NCI-H2196 (cell line): ENCODE measurements at regions not wholly inside any gene's neighbourhood (a gene's known extent, or its start where the extent isn't known, plus 50 kb on each side); places are given as distances from the start of the nearest gene placed in this dataset.
A peak's percentile ranks its signal among the peaks of the same experiment; 100 is the strongest.

Experiments used
- DNase-seq: peaks from one replicate; lab custom pipeline; 2025; ENCODE audit not compliant: unreplicated experiment; lab: John Stamatoyannopoulos, UW

DNA sequence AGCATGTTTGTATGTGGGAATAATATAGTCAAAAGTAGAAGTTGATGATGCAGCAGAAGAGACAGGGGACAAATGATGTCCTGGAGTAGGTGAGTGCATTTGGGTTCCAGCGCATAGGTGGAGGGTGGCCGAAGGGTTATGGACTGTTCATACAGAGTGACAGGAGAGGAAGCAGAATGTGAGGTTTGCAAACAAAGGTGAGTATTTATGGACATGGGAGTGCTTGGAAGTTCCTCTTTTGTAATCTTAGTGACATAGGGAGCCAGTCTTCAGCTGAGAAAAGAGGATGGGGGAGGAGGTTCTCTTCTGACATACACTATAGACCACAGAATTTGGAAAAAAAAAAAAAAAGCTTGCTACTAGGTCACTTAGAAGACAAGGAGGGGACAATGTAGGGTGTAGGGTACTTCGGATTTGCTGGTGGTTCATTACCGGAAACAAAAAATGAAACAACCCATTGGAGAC is 331.6 kb downstream of the DLEU7 start:
- no peak for DNase-seq

DNA sequence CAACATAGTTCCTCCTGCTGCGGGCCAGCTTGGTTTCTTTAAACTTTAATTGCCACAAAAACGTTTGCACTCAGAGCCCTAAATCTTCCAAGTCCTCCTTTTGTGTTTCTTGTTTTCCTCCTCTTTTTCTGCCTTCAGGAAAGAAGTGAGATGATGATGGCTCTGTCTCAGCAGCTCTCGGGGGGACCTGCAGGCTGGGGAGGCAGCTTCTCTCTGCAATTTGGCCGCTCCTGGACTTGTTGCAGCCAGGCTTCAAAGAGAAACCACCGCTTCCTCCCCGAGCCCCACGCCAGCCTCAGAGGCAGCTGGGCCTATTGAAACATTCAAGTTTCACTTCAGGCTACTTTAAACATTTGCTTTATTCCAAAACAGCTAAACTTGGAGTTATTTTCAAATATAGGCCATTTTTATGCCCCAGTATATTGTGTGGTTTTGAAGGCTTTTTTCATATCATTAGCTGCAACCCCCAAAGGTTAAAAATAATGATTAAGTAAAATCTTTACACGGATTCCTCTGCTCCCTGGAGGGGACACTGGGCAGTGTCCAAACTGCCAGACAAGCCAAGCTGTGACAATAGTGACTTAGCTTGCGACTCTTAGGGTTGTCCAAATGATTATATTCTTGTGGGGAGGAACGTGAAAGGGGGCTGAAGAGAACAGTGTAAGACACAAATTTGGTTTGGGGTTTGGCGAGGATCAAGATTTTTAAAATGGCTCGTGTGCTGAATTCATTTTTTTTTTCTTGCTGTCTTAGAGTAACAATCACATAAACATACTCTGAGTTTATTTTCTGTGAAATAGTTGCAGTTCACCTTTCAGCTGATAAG is 330.8 kb downstream of the DLEU7 start:
- DNase-seq, result no peak

DNA sequence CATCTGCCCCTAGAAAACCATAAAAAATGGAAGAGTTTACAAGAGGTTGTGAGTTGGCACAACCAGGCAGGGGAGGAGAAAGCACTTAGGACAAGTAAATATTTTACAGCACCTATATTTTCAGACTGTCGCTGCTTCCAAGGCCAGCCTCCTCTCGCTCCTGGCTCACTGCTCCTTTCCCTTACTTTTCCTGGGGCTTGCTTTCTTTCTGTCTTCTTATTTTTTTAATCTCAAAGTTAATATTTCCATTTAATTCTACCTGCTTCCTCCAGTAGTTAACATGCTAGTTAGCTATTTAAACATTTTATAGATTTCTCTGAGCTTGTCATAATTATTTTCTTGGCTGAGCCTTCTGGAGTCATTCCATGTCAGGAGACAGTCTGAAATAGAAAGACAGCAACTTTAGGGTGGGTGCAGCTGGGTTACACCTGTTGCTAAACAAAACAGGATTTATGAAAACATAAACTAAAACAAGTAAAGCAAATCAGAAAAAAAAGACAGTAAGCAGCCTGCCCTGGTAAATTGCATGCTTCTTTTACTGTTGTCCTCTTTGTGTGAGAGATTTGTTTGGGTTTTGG is 330.1 kb downstream of the DLEU7 start:
- no peak for DNase-seq

DNA sequence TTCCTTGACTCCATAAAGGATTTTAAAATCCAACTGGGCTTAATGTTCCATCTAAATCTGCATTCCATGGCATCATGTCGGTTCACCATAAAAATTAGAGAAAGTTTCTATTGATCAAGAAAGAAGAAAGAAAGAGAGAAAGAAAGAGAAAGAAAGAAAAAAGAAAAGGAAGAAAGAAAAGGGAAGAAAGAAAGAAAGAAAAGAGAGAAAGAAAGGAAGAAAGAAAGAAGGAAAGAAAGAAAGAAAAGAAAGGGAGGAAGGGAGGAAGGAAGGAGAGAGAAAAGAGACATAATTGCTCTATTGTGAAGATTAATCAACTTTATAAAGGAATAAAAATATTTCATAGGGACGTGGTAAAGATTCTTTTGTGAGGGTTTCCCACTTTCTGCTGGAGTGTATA is 329.2 kb downstream of the DLEU7 start:
- no peak for DNase-seq

DNA sequence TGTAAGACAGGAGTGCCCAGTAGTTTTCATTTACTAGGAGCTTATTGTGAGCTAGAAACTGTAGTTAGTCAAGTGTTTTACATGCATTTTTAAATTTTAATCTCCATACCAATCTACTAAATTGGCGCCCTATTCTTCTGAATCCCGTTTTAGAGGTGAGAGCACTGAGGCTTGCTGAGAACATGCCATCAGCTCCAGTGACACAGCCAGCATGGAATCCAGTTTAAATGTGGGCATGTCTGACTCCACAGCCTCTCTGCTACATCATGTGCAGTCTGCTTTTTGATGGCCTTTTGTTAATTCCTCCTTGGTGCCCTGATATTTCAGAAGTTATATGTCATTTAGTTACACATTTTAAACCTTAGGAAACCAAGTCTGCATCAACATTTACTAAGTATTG is 325.4 kb downstream of the DLEU7 start:
- no peak for DNase-seq

DNA sequence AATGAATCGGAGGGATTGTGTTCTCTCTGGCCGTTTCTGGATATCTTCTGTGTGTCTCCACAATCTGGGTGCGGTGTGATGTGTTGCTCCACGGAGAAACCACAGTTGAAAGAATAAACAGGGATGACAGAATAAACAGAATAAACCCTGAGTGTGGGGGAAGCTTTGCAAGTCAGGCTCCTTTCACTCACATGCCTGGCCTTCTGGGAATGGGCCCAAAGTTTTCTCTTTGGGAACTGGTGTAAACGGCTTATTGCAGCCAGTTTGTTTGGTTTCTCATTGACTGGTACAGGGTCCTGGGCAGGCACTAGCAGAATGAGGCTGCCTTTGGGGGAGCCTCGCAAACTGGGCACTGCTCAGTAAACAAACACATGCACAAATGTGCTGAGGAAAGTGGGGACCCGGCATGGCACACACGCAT is 324.7 kb downstream of the DLEU7 start:
- no peak for DNase-seq

DNA sequence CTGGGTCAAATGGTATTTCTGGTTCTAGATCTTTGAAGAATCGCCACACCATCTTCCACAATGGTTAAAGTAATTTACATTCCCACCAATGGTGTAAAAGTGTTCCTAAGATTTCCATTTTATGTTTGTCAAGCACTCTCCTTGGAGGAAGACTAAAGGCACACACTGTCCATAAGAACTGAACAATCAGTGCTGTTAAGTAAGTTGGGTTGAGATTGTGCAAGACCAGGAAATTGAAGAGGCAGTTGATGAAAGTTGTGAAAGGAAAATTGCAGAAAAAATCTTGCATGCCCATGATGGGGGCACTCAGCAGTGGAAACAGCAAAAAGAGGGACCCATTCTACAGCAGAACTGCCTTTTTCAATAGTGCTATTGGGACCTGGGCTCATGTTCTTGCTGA is 323.6 kb downstream of the DLEU7 start:
- no peak for DNase-seq

DNA sequence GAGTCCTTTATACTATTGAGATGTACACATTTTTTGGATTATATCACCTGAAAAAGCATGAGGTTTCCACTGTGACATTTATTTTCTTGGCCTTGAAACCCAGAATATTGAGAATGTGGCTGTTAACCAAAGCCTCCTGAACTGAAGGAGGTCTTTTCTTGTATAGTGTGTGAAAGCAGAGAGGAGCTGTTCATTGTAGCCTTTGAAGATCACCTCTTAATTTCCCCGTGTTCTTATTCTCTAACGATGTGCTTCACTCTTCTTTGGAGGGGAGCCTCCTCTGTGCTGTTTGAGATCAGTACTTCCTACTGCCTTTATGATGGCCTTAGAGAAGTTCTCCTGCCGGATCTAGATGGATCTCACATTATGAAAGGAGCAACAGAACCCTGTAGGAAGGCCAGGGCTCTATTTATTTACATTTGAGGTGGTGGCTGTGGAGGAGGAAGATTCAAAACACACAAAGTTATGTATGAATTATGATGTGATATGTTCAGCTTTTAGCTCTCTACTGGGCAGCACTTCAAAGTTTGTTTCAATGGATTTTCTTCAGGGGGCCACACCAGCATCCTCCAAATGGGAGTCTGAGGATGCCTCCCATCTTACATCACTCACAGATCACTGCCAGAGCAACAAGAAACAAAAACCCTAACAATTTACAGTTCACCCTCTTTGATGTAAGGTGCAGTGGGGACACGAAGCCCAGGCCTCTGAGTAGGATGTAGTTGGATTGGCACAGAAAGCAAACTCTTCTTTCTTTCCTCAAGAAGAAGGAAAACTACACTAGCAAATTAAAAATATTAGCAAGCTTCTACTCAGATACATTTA is 322.3 kb downstream of the DLEU7 start:
- no peak for DNase-seq

DNA sequence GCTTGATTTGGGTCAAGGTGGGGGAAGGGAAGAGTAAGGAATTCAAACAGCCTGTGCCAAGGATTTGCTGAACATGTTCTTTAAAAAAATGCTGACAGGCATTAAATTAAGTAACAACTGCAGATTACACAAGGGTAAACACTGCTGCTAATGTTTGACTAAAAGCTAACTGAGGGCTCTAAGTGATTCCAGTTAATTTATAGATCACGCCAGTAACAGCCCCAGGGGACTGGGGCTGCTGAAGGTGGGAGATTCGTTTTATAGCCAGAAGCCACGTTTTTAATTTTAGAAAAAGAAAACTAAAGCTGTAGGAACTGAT is 321.7 kb downstream of the DLEU7 start:
- DNase-seq, result no peak

DNA sequence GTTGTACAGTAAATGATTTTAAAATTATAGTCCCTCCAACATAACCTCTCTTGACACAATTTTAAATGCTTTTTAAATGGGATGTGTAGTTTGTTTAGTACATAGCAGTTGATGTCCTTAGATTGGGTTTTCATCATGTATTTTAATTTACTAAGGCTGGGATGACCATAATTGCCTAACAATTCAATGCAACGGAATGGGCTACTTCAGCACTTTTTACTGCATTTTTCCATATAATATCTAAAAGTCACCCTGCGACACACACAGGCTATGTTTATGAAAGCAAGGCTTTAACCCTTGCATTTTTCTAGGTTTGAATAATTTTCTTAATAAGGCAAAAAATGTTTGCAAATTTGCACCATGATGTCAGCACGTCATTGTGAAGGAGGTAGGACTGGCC is 321.0 kb downstream of the DLEU7 start:
- no peak for DNase-seq

DNA sequence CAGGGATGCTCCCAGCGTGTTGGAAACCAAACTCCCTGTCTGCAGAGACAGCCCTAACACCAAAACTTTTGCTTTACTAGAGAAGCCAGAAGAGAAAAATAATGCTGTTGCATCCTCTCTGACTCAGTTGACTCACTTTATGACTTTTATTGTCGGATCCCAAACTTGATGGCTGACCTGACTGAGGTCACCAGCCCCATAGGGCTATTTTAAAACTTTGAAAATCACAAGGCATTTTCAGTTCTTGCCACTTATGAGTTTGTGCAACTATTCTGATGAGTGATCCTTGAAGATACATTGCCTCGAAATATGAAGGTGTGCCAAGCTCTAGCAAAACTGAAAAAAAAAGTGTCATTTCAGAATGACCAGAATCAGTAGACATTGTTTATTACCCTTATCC is 320.2 kb downstream of the DLEU7 start:
- no peak for DNase-seq

DNA sequence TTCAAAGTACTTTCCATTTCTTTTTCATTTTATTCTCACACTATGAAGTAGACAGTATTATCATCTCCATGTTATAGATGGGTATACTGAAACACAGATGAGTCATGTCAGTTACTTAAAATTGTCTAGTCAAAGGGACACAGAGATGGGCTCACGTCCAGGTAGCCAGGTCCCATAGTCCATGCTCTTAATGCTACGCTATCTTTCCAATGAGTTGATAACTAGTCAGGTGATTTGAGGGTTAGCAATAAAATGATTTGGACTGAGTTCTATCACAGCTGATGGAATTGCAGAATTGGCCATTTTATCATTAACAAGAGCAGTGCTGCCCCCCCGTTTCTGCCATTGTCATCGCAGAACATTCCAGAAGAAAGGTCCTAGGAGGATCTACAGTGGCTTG is 318.9 kb downstream of the DLEU7 start:
- DNase-seq, result no peak

DNA sequence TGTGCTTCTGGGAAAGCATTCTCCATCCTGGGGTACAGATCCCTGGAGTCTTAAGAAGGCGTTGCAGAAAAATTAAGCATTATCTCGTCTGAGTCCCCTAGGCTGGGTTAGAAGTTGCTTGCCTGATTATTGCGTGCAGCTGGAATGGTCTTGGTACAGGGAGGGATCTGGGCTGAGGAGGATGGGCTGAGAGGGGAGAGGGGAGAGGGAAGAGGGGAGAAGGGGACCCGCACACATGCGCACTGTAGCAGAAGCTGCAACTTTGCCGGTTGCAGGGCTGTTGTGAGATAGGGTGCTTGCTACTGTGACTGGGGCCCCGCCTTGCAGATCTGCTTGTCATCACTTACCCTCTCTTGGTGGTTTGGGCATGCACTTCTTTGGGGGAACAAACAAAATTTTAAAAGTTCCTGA is 316.8 kb downstream of the DLEU7 start:
- DNase-seq, result no peak

DNA sequence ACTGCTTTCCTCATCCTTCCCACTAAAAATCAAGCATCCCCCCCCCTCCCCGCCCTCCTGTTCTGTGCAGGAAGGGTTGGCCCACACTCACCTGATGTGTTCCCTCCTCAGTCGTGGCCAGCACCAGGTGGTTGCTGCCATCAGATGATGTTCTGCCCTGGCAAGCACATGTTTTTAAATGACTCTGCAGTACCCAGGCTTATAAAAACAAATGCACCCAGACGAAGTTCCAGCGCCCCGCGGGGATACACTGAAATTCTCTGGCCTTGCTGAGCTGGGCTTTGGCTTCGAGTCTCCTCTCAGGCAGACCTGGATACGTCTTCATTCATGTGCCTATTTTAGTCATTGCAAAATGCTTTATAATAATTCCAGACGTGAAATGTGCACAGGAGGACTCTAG is 316.3 kb downstream of the DLEU7 start:
- DNase-seq, result no peak

DNA sequence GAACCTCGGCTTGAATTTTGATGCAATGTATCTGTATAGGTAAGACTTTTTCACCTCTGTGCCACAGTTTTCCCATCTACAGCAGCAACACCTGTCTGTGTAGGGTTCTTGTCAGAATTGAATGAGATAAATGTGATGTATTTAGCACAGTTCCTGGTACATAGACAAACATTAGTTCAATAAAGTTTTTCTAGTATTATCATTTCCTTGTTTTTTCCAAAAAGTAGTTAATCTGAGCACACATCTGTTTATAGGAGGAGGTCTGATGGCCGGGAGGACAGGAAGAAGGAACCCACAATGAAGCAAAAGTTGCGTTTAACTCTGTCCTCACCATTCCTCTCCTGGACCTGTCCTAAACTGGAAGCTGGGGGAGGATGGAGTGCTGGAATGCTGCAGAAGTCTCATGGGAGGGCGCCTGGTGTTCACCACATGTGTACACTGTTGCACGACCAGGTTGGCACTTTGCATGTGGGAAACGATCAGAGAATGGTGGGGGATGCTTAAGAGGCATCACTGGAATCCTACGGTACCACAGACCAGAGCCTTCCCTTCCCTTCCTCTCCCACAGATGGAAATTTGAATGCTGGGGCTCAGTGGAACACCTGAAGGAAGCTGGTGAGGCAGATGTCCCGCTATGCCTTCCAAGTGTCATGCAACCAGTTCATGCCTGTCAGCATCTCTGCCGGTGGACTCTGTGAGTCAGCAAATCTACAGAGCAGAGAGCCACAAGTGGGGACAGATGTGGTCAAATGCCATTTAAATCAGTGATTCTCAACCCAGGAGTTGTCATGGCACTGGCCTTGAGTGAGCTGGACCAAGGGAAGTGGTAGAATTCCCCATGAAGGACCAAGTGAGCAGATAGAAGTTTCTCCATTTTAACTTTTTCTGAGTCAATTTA is 315.6 kb downstream of the DLEU7 start:
- no peak for DNase-seq

DNA sequence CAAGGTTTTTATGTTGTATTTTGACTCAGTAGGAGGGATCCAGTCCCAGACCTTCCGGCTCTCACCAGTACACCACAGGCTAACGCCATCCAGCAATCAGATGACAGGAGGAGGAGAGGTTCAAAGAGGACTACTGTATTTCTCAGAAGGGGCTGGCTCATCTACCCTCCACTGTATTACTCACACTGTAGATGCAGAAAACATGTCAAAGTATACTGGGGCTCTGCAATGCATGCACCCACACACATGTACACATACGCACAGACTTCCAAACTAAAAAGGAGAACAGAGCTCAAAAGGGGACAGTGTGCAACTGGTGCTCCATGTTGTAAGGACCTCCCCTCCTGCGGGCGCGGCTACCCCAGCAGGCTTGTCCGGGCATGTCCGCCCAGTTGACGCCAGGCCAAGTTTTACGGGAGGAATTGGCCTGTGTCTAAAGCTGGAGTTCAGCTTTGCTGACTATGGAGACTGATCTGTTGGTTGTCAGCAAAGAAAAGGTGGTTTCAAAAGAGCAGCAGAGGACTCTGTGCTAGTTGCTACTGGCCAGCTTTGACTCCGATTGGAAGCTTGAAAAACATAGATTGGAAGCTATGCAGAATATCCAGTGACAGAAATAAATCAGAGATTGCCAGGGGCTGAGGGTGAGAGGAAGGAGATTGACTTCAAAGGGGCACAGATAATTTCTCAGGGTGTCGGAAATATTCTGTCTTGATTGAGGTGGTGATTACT is 314.2 kb downstream of the DLEU7 start:
- peak; percentile 82 for DNase-seq

DNA sequence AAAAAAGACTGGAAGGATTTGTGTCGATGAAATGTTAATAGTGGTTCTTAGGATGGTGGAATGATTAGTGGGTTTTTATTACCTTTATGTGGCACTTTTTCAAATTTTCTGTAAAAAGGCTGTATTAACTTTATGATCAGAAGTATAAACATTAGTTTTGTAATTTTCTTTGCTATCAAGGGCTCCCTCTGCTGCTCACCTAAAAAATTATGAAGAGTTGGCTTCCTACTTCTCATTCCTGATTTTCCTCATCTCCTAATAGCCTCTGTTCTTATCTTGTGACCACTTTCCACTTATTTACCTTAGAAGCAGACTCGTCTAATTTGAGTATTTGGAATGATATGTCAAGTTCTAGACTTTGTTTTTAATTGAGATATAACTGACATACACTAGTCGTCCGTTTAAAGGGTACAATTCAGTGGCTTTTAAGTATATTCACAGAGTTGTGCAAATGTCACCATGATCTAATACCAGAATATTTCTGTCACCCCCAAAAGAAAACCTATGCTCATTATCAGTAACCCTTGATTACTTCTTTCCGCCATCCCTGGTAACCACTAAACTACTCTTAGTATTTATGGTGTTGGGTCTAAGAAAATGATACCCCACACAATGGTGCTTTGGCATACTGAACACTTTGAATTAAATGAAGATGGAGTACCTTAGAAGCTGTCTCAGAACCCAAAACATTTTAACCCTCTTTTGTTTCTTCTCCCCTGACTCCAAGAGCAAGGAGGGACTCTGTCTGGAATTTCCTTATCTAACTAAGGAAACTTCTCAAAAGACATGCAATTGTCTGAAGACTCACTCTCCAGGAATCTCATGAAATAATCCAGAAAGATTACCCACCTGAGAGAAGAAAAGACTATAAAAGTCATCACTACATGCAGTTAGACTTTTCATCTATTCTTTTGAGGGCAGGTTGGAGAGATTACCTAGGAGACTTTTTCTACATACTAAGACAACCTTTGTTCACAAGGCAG is 311.3 kb downstream of the DLEU7 start:
- no peak for DNase-seq

DNA sequence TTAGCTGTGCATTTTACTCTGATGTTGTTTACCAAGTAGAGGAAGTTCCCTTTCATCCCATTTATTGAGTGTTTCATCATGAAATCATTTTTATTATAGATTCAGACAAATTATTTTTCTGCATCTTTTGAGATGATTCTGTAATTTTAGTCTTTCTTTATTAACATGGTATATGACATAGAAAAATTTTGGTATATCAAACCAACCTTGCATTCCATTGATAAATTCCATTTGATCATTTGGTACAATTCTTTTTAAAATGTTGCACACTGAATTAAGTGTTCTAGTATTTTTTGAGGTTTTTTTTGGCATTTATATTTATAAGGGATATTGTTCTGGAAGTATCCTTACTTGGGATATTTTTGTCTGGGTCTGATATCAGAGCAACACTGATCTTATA is 308.4 kb downstream of the DLEU7 start:
- no peak for DNase-seq

DNA sequence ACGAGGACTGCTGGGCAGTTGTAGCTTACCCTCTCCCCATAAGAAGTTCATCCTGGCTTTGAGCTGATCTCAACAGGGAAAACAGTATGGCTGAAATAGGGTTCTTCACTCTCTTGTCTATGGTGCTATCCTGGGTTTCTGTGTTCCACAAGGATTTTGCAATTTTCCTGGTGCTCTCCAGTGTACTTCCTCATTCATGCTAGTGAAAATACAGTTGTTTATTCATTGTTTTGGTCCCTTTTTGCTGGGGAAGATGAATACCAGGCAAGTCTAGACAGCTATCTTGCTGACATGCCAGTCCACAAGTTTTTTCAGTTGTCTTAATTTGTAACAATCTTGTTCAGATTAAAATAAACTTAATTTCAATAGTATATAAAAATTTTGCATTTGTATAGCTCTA is 306.5 kb downstream of the DLEU7 start:
- DNase-seq, result no peak
